Stomach (tissue), 4 donors: ENCODE measurements at regions not wholly inside any gene's neighbourhood (a gene's known extent, or its start where the extent isn't known, plus 50 kb on each side); places are given as distances from the start of the nearest gene placed in this dataset.

Source experiments
- EP300 ChIP-seq: sonication (generic); formaldehyde crosslinking; IDR thresholded peaks from one replicate; pipeline ENCODE4 v1.6.1; 2017; ENCODE audit warnings: antibody characterized with exemption
- POLR2A ChIP-seq, 4 donors: fragments of 450-650 bp; IDR thresholded peaks; one replicate each; pipeline ENCODE4 v1.6.1; 2016; ENCODE audit warnings: antibody characterized with exemption in 4 of 4, control low read depth in 2 of 4, mild to moderate bottlenecking in 1 of 4, moderate library complexity in 1 of 4
- POLR2AphosphoS5 ChIP-seq, 3 donors: sonication (generic); formaldehyde crosslinking; IDR thresholded peaks; one replicate each; pipeline ENCODE4 v1.6.1; 2016; ENCODE audit warnings: antibody characterized with exemption in 3 of 3
- TF ChIP-seq, protein P1 (sequence below), 7 experiments: fragments of 450-650 bp in 4 of 7; fragments of 200-600 bp in 3 of 7; sonication (generic) in 3 of 7; IDR thresholded peaks; one replicate each; pipeline ENCODE4 v1.5.1; 2016 to 2019; ENCODE audit warnings: antibody characterized with exemption in 7 of 7, control low read depth in 2 of 7, mild to moderate bottlenecking in 1 of 7

- no peak for TF ChIP-seq EP300
- TF ChIP-seq, protein P1, sequence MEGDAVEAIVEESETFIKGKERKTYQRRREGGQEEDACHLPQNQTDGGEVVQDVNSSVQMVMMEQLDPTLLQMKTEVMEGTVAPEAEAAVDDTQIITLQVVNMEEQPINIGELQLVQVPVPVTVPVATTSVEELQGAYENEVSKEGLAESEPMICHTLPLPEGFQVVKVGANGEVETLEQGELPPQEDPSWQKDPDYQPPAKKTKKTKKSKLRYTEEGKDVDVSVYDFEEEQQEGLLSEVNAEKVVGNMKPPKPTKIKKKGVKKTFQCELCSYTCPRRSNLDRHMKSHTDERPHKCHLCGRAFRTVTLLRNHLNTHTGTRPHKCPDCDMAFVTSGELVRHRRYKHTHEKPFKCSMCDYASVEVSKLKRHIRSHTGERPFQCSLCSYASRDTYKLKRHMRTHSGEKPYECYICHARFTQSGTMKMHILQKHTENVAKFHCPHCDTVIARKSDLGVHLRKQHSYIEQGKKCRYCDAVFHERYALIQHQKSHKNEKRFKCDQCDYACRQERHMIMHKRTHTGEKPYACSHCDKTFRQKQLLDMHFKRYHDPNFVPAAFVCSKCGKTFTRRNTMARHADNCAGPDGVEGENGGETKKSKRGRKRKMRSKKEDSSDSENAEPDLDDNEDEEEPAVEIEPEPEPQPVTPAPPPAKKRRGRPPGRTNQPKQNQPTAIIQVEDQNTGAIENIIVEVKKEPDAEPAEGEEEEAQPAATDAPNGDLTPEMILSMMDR (IDR thresholded peaks at IDR 0.05) = no peak
- no peak for TF ChIP-seq POLR2A (IDR thresholded peaks at IDR 0.05)
- TF ChIP-seq POLR2AphosphoS5 (IDR thresholded peaks at IDR 0.05) = no peak
Measured at GRCh38 chr7:45456105-45456504, 118.1 kb upstream of the ADCY1 start.
